Smooth muscle cell (in vitro differentiated cells): ENCODE measurements at regions not wholly inside any gene's neighbourhood (a gene's known extent, or its start where the extent isn't known, plus 50 kb on each side); places are given as distances from the start of the nearest gene placed in this dataset.

Experiments used
- DNase-seq: peaks from one replicate; lab custom pipeline; 2025; ENCODE audit not compliant: unreplicated experiment; lab: John Stamatoyannopoulos, UW
- H2AFZ ChIP-seq: fragments of 200-600 bp; sonication (generic); 2 replicates; pipeline ENCODE4 v1.6.0; 2016; ENCODE audit warnings: antibody characterized with exemption, low read depth, mild to moderate bottlenecking
- H3F3A ChIP-seq: fragments of 200-600 bp; sonication (generic); 2 replicates; pipeline ENCODE4 v1.6.0; 2017; ENCODE audit warnings: antibody characterized with exemption, low read depth
- H3K27ac ChIP-seq: fragments of 200-600 bp; sonication (generic); 2 replicates; pipeline ENCODE4 v1.5.1; 2016; ENCODE audit warnings: low read depth, mild to moderate bottlenecking
- H3K27me3 ChIP-seq: fragments of 200-600 bp; sonication (generic); 2 replicates; pipeline ENCODE4 v1.6.1; 2016; ENCODE audit warnings: low read depth, mild to moderate bottlenecking
- H3K36me3 ChIP-seq: fragments of 200-600 bp; sonication (generic); 2 replicates; pipeline ENCODE4 v1.5.1; 2016; ENCODE audit warnings: low read depth
- H3K4me1 ChIP-seq: fragments of 200-600 bp; sonication (generic); 2 replicates; pipeline ENCODE4 v1.5.1; 2016; ENCODE audit warnings: low read depth
- H3K4me2 ChIP-seq: fragments of 200-600 bp; sonication (generic); 2 replicates; pipeline ENCODE4 v1.6.0; 2016; ENCODE audit warnings: mild to moderate bottlenecking
- H3K4me3 ChIP-seq: fragments of 200-600 bp; sonication (generic); 2 replicates; pipeline ENCODE4 v1.5.1; 2016; ENCODE audit warnings: mild to moderate bottlenecking
- H3K79me2 ChIP-seq: fragments of 200-600 bp; sonication (generic); 2 replicates; pipeline ENCODE4 v1.6.0; 2016; ENCODE audit warnings: low read depth, mild to moderate bottlenecking
- H3K9ac ChIP-seq: fragments of 200-600 bp; sonication (generic); 2 replicates; pipeline ENCODE4 v1.6.0; 2016; ENCODE audit warnings: low read depth
- H3K9me3 ChIP-seq: fragments of 200-600 bp; sonication (generic); replicated peaks from 2 replicates; pipeline ENCODE4 v1.5.1; 2016; ENCODE audit warnings: low read depth
- H4K20me1 ChIP-seq: fragments of 200-600 bp; sonication (generic); 2 replicates; pipeline ENCODE4 v1.6.0; 2016; ENCODE audit warnings: low read depth
- CTCF ChIP-seq: fragments of 200-600 bp; sonication (generic); IDR thresholded peaks from 2 replicates; pipeline ENCODE4 v1.5.1; 2017; ENCODE audit warnings: borderline replicate concordance, mild to moderate bottlenecking, antibody characterized with exemption; ENCODE audit not compliant: insufficient read depth, poor library complexity, severe bottlenecking
- whole genome bisulfite sequencing: methylation state at CpG from one replicate; pipeline ENCODE4 v1.1.7; 2016; ENCODE audit warnings: low lambda C conversion rate; 5-methylcytosine and 5-hydroxymethylcytosine counted together

GRCh38 chr20:40816039-40816352 is 127.0 kb upstream of the MAFB start:
- H3K79me2 ChIP-seq: no peaks in the 10 kb centered on the region
- H3K27ac ChIP-seq: no peak overlapping the region
- TF ChIP-seq CTCF: no peak
- H3K36me3 ChIP-seq: no peaks in the 10 kb centered on the region
- no peaks in the 10 kb centered on the region for H4K20me1 ChIP-seq
- no peaks in the 10 kb centered on the region for H3F3A ChIP-seq
- H3K4me1 ChIP-seq: no peaks in the 10 kb centered on the region
- no peaks in the 10 kb centered on the region for H3K9me3 ChIP-seq
- no peak overlapping the region for H2AFZ ChIP-seq
- H3K27me3 ChIP-seq: no peaks in the 10 kb centered on the region
- no peak overlapping the region for H3K4me3 ChIP-seq
- H3K9ac ChIP-seq: no peak overlapping the region
- no peak for DNase-seq
- WGBS: 88% methylated on average over 3 of the region's 3 CpGs
- H3K4me2 ChIP-seq: no peak overlapping the region

GRCh38 chr20:40821429-40821828 is 132.4 kb upstream of the MAFB start:
- Histone ChIP-seq H2AFZ (no peak overlapping the region), H3K4me1 (no peaks in the 10 kb centered on the region), H3K27ac (no peak overlapping the region), H3K9me3 (no peaks in the 10 kb centered on the region), H3F3A (no peaks in the 10 kb centered on the region), H3K27me3 (peaks cover 2% of the 10 kb centered on the region), H3K79me2 (no peaks in the 10 kb centered on the region), H3K36me3 (no peaks in the 10 kb centered on the region), H4K20me1 (no peaks in the 10 kb centered on the region), H3K9ac (no peak overlapping the region), H3K4me3 (no peak overlapping the region), H3K4me2 (no peak overlapping the region)
- no peak for DNase-seq
- 89% methylated on average over 7 of the region's 7 CpGs for WGBS
- no peak for TF ChIP-seq CTCF

- no peak overlapping the region for H3K9ac ChIP-seq
- no peaks in the 10 kb centered on the region for H3K9me3 ChIP-seq
- no peaks in the 10 kb centered on the region for H3K79me2 ChIP-seq
- no peak for DNase-seq
- no peak for TF ChIP-seq CTCF
- H2AFZ ChIP-seq: no peak overlapping the region
- no peaks in the 10 kb centered on the region for H3K4me1 ChIP-seq
- H3K27me3 ChIP-seq: peaks cover 18% of the 10 kb centered on the region
- no peak overlapping the region for H3K27ac ChIP-seq
- no peak overlapping the region for H3K4me3 ChIP-seq
- no peaks in the 10 kb centered on the region for H4K20me1 ChIP-seq
- H3K4me2 ChIP-seq: no peak overlapping the region
- H3F3A ChIP-seq: no peaks in the 10 kb centered on the region
- H3K36me3 ChIP-seq: no peaks in the 10 kb centered on the region
These were observed 137.7 kb upstream of the MAFB start for GRCh38 chr20:40826699-40827098.

- WGBS: 78% methylated on average over 5 of the region's 5 CpGs
- Histone ChIP-seq H3F3A (no peaks in the 10 kb centered on the region), H3K36me3 (no peaks in the 10 kb centered on the region), H3K79me2 (no peaks in the 10 kb centered on the region), H3K4me2 (no peak overlapping the region), H3K9me3 (no peaks in the 10 kb centered on the region), H3K9ac (no peak overlapping the region), H2AFZ (no peak overlapping the region), H3K27ac (no peak overlapping the region), H3K27me3 (peaks cover 16% of the 10 kb centered on the region), H4K20me1 (no peaks in the 10 kb centered on the region), H3K4me1 (no peaks in the 10 kb centered on the region), H3K4me3 (no peak overlapping the region)
- DNase-seq: no peak
- TF ChIP-seq CTCF: no peak
These were observed 146.3 kb upstream of the MAFB start for GRCh38 chr20:40835321-40835720.
